ENCODE measurements at regions not wholly inside any gene's neighbourhood (a gene's known extent, or its start where the extent isn't known, plus 50 kb on each side); places are given as distances from the start of the nearest gene placed in this dataset.

DNA sequence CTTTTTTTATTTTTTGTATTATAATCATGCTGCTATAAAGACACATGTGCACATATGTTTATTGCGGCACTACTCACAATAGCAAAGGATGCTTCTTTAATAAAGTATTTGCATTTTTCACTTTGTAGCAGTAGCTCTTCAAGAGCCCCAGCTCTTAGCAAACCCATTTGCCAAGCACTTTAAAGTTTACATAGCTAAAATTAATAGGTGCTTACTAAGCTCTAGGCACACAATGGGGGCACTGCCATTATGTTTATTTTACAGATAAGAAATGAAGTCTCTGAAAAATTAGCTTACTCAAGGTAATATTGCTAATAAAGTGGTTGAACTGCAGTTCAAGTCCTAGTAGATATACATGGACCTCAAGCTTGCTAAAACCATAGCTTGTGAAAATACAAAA lies 230.3 kb upstream of the ARHGAP24 start:
- TF ChIP-seq CTCF (IDR thresholded peaks at IDR 0.05; ENCODE audit: insufficient read depth, low read length, poor library complexity, severe bottlenecking) (no peak), EZH2phosphoT487 (conservative IDR thresholded peaks at IDR 0.05; ENCODE audit: low read length) (no peak)
- Histone ChIP-seq H3K9me3 (ENCODE audit: insufficient read depth, low read length) (no peaks in the 10 kb centered on the region), H4K20me1 (ENCODE audit: low read depth, low read length) (no peaks in the 10 kb centered on the region), H3K9me2 (replicated peaks; ENCODE audit: insufficient read depth, low read length) (no peaks in the 10 kb centered on the region), H3K4me2 (ENCODE audit: low read depth, low read length, poor library complexity, severe bottlenecking) (no peak overlapping the region), H3F3A (ENCODE audit: insufficient read depth) (no peaks in the 10 kb centered on the region), H3K79me2 (ENCODE audit: insufficient read depth, low read length) (no peaks in the 10 kb centered on the region), H3K27me3 (ENCODE audit: low read length) (no peaks in the 10 kb centered on the region), H3K27ac (ENCODE audit: low read depth, low read length) (no peak overlapping the region), H3K4me3 (ENCODE audit: insufficient read depth, low read length, poor library complexity, severe bottlenecking) (no peak overlapping the region), H2AFZ (ENCODE audit: low read depth, low read length, severe bottlenecking) (no peak overlapping the region), H3K36me3 (ENCODE audit: low read length) (no peaks in the 10 kb centered on the region), H3K9ac (ENCODE audit: low read length) (no peak overlapping the region)

DNA sequence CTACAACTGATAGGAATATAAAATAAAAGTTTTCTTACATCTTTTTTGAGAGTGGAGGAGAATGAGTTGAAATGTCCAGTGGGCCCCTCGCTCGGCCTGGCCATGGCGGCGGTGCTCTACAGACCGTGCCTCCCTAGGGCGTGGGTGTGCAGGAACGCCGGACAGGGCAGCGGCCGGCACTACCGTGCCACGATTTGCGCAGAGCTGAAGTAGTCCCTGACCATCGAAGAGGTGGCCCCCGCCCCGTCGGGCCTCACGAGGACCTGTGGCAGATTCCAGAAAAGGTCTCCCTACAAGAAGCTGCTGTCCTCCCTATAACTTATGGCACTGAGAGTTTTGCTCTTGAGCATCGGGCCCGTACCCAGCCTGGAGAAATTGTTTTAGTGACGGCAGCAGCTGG lies 228.9 kb upstream of the ARHGAP24 start:
- TF ChIP-seq EZH2phosphoT487 (conservative IDR thresholded peaks at IDR 0.05; ENCODE audit: low read length) = no peak
- no peak for TF ChIP-seq CTCF (IDR thresholded peaks at IDR 0.05; ENCODE audit: insufficient read depth, low read length, poor library complexity, severe bottlenecking)
- no peaks in the 10 kb centered on the region for H4K20me1 ChIP-seq (ENCODE audit: low read depth, low read length)
- H3K4me2 ChIP-seq (ENCODE audit: low read depth, low read length, poor library complexity, severe bottlenecking) = no peak overlapping the region
- H3K27me3 ChIP-seq (ENCODE audit: low read length) = no peaks in the 10 kb centered on the region
- H3K79me2 ChIP-seq (ENCODE audit: insufficient read depth, low read length) = no peaks in the 10 kb centered on the region
- no peak overlapping the region for H3K4me3 ChIP-seq (ENCODE audit: insufficient read depth, low read length, poor library complexity, severe bottlenecking)
- H3K36me3 ChIP-seq (ENCODE audit: low read length) = no peaks in the 10 kb centered on the region
- no peak overlapping the region for H2AFZ ChIP-seq (ENCODE audit: low read depth, low read length, severe bottlenecking)
- H3F3A ChIP-seq (ENCODE audit: insufficient read depth) = no peaks in the 10 kb centered on the region
- H3K9ac ChIP-seq (ENCODE audit: low read length) = no peak overlapping the region
- no peaks in the 10 kb centered on the region for H3K9me3 ChIP-seq (ENCODE audit: insufficient read depth, low read length)
- H3K9me2 ChIP-seq (replicated peaks; ENCODE audit: insufficient read depth, low read length) = no peaks in the 10 kb centered on the region
- H3K27ac ChIP-seq (ENCODE audit: low read depth, low read length) = no peak overlapping the region

GRCh38 chr4:85250852-85251251 lies 224.1 kb upstream of the ARHGAP24 start:
- H3K9me2 ChIP-seq (replicated peaks; ENCODE audit: insufficient read depth, low read length) = no peaks in the 10 kb centered on the region
- H4K20me1 ChIP-seq (ENCODE audit: low read depth, low read length) = no peaks in the 10 kb centered on the region
- no peaks in the 10 kb centered on the region for H3K9me3 ChIP-seq (ENCODE audit: insufficient read depth, low read length)
- no peaks in the 10 kb centered on the region for H3K27me3 ChIP-seq (ENCODE audit: low read length)
- no peaks in the 10 kb centered on the region for H3K36me3 ChIP-seq (ENCODE audit: low read length)
- no peaks in the 10 kb centered on the region for H3K79me2 ChIP-seq (ENCODE audit: insufficient read depth, low read length)
- no peaks in the 10 kb centered on the region for H3F3A ChIP-seq (ENCODE audit: insufficient read depth)
- H3K4me2 ChIP-seq (ENCODE audit: low read depth, low read length, poor library complexity, severe bottlenecking) = no peak overlapping the region
- H3K9ac ChIP-seq (ENCODE audit: low read length) = no peak overlapping the region
- no peak overlapping the region for H2AFZ ChIP-seq (ENCODE audit: low read depth, low read length, severe bottlenecking)
- H3K27ac ChIP-seq (ENCODE audit: low read depth, low read length) = no peak overlapping the region
- TF ChIP-seq EZH2phosphoT487 (conservative IDR thresholded peaks at IDR 0.05; ENCODE audit: low read length) (no peak), CTCF (IDR thresholded peaks at IDR 0.05; ENCODE audit: insufficient read depth, low read length, poor library complexity, severe bottlenecking) (no peak)
- no peak overlapping the region for H3K4me3 ChIP-seq (ENCODE audit: insufficient read depth, low read length, poor library complexity, severe bottlenecking)

Data from SU-DHL-6 (cell line).